ENCODE measurements at regions not wholly inside any gene's neighbourhood (a gene's known extent, or its start where the extent isn't known, plus 50 kb on each side); places are given as distances from the start of the nearest gene placed in this dataset.

DNA sequence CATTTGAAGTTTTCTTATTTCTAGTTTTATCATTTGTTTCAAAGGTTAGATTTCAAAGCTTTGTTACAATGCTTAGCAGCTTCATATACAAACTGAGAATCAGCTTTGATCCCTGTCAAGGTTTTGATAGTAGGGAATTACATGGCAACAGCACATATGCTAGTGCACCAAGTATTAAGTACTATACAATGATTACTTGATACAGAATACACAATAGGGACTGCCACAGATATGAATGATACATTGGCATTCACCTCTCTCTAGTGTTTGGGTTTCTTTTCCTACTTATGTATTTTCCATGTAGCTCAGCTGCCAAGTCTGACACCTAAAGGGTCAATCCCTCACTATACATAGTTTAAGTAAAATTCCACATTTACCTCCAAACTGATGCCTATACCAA, 344.0 kb downstream of the FAT4 start:
- DNase-seq (ENCODE audit: low spot score) (no peak), ATAC-seq (ENCODE audit: low FRiP score) (no peak)
- TF ChIP-seq, protein P1, sequence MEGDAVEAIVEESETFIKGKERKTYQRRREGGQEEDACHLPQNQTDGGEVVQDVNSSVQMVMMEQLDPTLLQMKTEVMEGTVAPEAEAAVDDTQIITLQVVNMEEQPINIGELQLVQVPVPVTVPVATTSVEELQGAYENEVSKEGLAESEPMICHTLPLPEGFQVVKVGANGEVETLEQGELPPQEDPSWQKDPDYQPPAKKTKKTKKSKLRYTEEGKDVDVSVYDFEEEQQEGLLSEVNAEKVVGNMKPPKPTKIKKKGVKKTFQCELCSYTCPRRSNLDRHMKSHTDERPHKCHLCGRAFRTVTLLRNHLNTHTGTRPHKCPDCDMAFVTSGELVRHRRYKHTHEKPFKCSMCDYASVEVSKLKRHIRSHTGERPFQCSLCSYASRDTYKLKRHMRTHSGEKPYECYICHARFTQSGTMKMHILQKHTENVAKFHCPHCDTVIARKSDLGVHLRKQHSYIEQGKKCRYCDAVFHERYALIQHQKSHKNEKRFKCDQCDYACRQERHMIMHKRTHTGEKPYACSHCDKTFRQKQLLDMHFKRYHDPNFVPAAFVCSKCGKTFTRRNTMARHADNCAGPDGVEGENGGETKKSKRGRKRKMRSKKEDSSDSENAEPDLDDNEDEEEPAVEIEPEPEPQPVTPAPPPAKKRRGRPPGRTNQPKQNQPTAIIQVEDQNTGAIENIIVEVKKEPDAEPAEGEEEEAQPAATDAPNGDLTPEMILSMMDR (IDR thresholded peaks at IDR 0.05) = no peak

- no peak for DNase-seq (ENCODE audit: low spot score)
- TF ChIP-seq, protein P1 (IDR thresholded peaks at IDR 0.05) = no peak
- ATAC-seq (ENCODE audit: low FRiP score) = no peak
Measured at GRCh38 chr4:125663896-125664767, 349.4 kb downstream of the FAT4 start.

DNA sequence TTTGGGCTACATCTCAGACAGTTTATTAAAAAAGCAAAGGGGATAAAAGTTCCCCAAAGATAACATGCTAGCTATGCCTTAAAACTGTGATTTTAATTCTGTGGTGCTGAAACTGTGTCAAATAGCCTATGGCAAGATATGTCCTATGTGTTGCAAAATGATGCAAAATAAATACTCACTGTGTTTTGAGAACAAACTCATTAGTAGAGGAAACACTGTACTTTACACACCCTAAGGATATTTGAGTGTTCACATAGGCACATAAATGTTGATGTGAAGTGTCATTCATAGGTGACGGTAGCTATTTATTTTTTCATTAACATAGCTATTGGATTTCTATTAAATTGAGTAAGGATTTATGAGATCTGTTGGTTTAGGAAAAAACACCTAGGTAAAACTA, 351.9 kb downstream of the FAT4 start:
- TF ChIP-seq, protein P1 (IDR thresholded peaks at IDR 0.05) = no peak
- DNase-seq (ENCODE audit: low spot score) (no peak), ATAC-seq (ENCODE audit: low FRiP score) (no peak)

- TF ChIP-seq, protein P1 (IDR thresholded peaks at IDR 0.05) = no peak
- ATAC-seq (ENCODE audit: low FRiP score) = no peak
- DNase-seq (ENCODE audit: low spot score) = no peak
Measured at GRCh38 chr4:125676156-125676555, 361.4 kb downstream of the FAT4 start.

DNA sequence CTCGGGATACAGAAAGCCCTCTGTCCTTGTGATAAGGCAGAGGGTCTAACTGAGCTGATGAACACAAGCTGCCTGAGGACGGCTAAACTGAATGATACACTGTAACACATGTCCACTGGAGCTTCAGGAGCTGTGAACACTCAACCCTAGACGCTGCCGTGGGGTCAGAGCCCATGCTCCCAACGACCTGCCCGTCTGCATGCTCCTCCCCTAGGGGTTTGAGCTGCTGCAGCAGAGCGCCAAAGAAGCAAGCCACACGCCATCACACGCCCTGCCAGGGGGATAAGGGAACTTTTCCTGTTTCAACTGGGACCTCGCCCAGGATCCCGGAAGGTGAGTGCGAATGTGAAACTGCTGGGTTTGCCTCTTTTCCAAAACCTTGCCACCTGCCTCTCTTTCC, 361.8 kb downstream of the FAT4 start:
- ATAC-seq (ENCODE audit: low FRiP score) = no peak
- DNase-seq (ENCODE audit: low spot score) = no peak

GRCh38 chr4:125677665-125678307, 363.0 kb downstream of the FAT4 start:
- TF ChIP-seq, protein P1 (IDR thresholded peaks at IDR 0.05) = no peak
- no peak for DNase-seq (ENCODE audit: low spot score)
- ATAC-seq (ENCODE audit: low FRiP score) = no peak

More for the DNA sequence above, 361.8 kb downstream of the FAT4 start:
- TF ChIP-seq, protein P1 (IDR thresholded peaks at IDR 0.05) = no peak

Measured in omental fat pad (tissue), 3 donors.